Muscle of back (tissue), 3 donors: ENCODE measurements at regions not wholly inside any gene's neighbourhood (a gene's known extent, or its start where the extent isn't known, plus 50 kb on each side); places are given as distances from the start of the nearest gene placed in this dataset.

ENCODE experiments used
- DNase-seq, 3 donors: peaks; one replicate each; pipeline versions ENCODE4 v3.0.0 to v3.0.0-alpha.2; 2013

DNA sequence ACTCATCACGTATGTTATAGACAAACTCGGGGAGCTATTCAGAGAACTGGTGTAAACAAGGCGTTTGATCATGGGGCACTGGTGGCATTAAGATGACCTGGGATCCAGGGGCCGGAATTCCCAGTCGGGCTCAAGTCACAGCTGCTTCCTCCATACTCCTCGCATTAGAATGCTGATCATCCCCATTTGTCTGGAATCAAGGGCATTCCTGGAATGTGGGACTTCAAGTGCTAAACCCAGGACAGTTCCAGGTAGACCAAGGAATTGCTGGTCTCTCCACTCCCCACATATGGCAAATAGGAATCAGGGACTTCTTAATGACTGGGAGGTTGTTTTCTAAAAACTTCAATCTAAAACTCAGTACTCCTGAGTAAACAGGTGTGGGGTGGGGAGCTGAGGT, 355.7 kb upstream of the RAB6C start:
- no peak for DNase-seq

DNA sequence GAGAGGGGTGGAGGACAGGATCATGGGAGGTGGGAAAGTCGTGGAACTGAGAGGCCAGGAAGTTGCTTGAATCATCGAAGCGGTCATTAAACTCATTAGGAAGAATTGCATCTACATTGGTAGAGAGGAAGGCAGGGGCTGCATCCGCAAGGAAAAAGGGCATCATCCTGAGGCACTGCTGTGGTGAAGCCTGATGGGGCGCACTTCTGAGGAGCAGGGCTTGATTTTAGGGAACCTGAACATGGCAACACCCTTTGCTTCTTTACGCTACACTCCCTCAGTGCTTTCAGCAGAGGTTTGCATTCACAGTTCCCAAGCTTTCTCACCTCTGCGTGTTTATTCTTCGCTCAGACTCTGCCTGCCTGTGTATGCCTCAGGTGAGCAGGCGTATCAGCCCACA, 352.0 kb upstream of the RAB6C start:
- no peak for DNase-seq

DNA sequence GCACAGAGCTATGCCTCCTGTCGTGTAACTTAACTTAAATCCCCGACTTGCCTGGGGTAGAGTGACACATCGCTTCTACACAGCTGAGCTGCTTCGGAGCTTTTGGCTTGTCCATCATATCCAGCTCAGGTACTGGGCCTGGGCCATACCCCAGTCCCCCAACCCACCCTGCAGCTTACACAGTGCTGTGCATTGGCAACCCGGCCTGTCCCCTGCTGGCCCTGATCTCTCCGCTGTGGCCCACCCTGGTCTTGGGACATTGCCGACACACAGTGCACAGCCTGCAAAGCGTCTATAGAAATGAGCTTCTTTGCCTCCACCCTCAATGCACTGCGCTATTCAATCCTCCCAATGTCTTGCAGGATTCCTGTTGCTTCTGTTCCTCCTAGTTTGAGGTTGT, 342.8 kb upstream of the RAB6C start:
- no peak for DNase-seq

DNA sequence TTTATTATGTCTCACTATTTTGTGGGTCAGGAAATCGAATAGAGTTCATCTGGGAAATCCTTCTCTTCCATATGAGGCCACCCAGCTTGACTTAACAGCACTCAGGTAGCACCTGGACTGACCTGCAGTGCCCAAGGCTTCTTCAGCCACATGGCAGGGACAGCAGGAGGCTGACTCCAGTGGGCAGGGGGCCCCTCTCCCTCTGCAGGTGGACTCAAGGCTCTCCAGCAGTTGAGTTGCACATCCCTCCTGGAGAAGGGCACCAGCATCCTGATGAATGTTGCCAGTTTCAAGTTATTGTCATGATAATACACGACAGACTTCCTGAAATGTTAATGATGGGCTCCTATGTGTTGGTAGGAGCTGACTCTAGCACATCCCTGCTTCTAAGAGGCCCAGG, 338.1 kb upstream of the RAB6C start:
- DNase-seq: no peak

DNA sequence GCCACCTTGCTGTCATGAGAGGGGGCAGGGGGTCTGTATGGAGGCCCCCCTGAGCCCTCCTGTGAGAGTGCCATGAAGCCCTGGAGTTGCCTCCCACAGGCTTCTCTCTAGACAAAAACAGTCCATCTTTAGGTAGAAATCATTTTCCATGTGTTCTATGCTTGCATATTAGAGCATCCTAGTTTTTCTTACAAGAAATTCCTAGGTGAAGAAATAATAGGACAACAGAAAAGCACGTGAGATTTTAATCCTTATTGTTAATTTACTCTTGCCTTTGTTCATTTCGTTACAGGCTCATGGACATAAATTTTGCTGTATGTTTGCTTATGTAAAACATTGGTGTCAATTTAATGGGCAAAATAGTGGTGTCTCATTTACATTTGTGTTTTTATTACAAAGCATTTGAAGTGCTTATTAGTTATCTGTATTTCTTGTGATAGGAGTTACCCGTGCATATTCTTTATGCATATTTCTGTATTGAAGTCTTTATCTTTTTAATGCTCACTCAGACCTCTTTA, 336.9 kb upstream of the RAB6C start:
- DNase-seq: no peak

DNA sequence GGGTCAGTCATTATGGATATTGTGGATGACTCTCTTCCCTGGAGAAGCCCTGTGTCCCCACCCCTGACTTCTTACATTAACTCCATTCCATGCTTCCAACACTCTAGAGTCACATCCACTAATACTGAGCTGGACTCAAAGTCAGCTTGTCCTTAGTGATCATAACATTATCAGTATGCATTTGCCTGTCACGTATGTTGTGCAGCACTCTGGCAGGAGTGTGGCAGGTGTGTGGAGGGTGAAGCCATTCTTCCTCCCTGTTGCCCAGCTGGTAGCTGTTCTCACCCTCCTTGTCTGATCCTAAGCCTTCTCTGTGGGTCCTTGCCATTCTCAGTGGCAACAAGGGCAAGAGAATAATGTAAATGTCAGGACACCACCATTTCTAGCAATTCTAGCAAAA, 334.1 kb upstream of the RAB6C start:
- DNase-seq: no peak

DNA sequence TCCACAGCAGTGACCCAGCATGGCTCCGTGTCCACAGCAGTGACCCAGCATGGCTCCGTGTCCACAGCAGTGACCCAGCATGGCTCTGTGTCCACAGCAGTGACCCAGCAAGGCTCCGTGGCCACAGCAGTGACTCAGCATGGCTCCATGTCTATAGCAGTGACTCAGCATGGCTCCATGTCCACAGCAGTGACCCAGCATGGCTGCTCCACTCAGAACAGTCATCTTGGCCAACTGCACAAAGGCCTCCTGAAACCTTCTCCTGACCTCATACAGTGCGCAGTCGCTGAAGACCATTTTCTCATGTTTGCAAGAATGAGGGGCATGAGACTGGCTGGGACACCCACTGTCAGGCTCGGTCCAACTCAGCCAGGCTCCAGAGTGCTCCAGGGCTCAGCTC, 333.4 kb upstream of the RAB6C start:
- DNase-seq: no peak

DNA sequence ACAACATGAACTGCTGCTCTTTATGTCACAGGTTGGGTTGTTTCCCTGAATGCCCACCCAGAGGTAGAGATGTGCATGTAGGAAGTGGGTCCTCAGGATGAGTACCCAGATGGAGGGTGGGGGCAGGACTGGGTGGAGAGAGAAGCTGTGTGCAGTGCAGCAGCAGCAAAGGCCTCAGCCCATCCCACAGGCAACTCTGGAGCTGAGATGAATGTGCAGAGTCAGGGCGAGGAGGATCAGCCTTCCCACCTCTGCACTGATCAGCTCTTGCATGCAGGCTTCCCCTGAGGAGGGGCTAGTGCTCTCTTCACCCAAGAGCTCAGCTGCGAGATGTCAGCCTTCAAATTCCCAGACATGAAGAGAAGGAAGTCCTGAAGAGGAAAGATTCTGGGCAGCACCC, 326.2 kb upstream of the RAB6C start:
- no peak for DNase-seq

DNA sequence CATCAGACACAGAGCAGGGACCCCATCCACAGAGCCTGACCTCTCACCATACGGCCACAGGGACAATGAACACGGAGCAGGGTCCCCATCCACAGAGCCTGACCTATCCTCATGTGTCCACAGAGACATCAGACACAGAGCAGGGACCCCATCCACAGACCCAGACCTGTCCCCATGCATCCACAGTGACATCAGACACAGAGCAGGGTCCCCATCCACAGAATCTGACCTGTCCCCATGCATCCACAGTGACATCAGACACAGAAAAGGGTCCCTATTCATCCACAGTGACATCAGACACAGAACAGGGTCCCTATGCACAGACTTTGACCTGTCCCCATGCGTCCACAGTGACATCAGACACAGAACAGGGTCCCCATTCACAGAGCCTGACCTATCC, 325.1 kb upstream of the RAB6C start:
- DNase-seq: no peak

DNA sequence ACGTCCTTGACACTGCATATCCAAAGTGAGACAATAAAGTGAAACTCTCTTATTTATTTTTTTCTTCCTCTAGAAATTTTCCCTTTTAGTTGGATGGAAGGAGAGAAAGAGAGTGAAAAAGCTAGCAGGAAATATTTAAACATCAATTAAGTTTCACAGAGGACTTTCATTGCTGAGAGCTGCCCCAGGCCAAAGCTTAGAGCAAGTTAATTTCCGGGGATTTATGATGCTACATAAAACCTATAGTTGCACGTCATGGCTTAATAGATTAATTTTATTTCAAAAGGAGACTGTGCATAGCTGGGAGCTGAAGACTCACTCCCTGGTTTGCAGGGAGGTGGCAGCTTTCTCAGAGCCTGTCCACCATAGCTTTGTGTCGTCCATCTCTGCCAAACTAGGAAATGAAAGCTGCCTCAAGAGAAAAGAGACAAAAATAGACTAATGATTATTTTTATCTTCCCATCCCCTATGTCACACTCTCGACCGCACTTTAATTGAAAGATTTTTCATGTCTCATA, 323.3 kb upstream of the RAB6C start:
- DNase-seq: no peak

DNA sequence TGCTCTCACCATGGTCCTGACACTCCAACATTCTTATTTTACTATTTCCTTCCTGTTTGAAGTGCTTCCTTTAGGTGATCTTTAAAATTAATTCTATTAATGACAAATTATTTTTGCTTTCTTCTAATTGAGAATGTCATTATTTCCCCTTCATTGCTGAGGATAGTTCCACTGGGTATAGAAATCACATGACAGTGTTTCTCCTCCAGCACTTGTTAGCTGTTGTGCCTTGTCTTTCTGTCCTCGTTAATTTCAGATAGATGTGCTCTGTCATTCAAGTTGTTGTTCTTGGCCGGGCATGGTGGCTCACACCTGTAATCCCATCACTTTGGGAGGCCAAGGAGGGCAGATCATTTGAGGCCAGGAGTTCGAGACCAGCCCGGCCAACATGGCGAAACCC, 321.0 kb upstream of the RAB6C start:
- DNase-seq: no peak

DNA sequence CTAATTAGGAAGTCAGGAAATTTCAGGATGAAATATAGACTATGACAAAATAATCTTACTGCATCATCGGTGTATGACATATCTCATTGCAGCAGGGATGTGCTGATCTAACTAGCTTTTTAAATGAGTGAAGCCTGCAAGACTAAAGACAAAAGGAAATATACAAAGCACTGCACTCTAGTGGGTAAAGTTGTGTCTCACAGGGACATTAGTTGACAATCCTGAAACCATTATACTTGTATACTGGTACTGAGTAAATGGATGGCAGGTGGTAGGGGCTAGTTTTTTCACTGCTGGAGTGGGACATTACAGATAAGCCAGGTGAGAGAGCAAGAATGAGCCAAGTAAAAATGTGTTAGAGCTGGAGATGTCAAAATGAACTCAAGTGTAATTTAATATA, 317.5 kb upstream of the RAB6C start:
- no peak for DNase-seq

DNA sequence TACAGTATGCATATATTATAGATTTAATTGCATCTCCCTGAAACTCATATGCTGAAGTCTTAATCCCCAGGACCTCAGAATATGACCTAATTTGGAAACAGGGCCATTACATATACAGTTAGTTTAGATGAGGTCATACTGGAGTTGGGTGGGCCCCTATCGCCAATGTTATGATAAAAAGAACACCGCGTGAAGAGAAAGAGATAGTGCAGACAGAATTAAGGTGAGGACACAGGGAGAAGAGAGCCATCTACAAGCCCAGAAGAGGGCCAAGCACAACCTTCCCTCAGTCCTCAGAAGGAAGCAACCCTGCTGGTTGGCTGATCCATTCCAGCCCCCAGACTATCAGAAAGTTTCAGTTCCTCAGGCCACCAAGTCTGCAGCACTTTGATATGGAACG, 311.9 kb upstream of the RAB6C start:
- DNase-seq: no peak

DNA sequence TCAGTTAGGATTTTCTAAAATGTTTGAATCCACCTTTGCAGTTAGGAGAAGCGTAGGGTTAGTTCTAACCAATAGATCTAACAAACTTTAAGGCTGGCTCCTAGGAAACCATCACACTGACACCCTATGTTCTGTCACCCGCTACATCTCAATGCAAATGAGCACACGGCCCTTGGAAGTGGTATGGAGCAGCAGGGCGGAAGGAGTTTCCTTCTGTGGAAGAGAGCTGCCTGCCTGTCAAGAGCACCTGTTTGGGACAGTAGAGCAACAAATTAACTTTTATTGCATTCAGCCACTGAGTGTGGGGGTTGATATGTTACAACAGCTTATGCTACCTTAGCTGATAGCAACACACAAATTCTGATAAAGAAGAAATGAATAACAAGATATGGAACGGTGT, 306.9 kb upstream of the RAB6C start:
- DNase-seq: no peak

DNA sequence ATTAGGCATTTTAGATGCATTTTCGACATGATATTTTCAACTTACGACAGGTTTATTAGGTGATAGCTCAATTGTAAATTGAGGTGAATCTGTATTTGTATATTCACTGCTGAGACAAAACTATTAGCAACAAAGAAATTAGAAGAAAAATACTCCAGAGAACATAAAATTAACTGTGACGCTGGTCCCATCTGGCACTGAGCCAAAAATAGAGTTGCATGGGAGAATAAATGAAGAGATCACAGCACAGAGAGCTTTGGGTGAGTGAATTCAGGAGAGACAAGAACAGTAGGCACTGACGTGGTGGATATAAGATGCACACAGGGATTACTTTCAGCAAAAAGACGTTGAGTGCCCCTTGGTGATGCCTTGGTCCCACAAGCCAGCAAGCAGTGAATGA, 306.2 kb upstream of the RAB6C start:
- no peak for DNase-seq

DNA sequence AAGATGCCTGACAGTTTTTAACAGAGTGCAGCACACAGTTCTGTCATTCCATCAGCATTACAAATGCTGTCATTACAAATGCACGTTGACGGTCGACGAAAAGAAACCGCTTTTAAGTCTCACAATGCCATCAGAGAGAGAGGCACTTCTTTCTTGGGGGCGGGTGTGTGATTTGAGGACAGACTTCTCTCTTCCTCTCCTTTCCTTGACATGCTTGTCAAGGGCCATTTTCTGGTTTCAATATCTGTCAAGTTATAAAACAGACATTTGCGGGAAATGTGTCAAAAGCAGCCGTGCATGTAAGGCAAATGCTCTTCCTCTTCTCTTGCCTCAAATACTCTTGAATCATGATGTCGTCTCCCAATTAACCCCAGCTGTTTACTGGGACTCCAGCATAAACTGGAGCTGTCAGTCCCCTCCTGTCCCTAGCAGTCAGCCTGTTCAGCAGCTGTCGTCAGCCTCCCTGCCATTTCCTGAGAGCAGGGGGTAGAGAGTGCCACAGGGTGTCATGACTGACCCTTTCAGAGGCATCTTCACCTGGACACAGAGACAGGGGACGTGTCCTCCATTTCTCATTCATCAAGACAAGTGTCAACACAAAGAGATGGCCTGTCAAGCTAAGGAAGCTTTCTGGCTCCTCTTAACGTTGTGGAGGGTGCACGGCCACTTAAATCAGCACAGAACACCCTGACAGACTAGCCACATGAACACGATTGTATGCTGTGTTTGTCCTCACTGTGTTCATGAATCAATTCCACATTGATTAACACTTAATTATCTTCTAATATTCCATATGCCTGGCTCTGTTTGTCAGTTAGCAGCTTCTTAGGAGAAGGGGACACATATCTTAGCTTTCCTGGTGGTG, 305.4 kb upstream of the RAB6C start:
- DNase-seq: peak; percentile 6 to 28 (median 12)

DNA sequence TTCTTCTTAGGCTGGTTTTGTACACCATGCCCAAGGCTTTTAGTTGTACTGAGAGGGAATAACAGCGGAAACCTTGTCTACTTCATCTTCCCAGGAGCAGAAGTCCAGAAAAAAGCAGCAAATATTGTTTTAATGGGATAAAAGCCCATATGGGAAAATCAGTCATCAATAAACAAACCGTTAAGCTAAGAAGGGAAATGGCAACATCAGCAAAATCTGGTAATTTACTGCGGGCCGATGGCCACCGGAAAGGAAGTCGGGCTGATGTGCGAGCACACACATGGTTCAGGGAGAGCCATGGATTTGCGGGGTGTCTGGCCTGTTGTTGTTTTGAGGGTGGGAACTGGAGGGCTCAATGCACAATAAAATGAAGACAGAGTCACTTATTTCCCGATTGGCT, 300.7 kb upstream of the RAB6C start:
- DNase-seq: no peak

DNA sequence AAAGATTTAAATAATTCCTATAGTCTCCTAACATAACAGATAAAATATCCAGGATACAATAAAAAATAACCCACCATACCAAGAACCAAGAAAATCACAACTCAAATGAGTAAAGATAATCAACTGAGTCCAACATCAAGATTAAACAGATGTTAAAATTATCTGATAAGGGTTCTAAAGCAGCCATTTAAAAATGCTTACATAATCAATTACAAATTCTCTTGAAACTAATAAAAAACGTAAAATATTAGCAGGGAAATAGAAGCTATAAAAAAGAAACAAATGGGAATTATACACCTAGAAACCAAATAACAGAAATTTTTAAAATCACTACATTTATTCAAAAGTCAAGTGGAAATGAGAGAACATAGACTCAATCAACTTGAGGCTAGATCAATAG, 297.7 kb upstream of the RAB6C start:
- DNase-seq: no peak

DNA sequence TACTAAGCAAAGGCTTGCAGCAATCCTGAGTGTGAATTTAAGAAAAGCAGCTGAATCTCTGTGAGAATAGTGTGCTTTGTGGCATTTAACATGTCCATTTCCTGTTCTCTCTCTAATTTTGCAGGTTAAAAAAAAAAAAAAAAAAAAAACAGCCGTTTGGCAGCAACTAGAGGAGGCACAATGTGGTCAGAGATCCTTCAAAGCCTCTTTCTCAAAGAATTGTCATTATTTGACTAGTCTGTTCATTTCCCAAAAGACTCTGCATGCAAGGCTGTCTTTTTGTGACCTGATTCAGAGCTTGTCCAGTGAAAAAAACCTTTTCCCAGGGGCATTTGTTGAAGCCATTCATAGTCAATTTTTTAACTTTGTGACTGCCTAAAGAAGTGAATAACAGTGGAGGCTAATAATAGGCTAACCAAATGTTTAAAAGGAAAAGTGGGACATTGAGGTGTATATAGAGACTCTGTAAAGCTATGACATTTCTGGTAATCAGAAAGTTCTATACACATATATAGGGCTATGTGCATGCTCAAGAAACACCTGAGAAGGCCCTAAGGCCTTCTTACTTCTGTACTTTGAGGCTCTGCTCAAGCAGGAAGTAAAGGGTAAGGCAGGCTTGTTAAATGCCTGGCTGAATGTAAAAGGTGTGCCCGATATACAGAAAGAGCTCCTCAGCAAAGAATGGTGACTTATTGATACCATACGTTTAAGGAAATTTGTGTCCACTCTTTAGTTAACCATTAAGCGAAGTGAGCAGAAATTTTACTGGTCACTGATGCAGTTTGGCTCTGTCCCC, 289.6 kb upstream of the RAB6C start:
- no peak for DNase-seq

DNA sequence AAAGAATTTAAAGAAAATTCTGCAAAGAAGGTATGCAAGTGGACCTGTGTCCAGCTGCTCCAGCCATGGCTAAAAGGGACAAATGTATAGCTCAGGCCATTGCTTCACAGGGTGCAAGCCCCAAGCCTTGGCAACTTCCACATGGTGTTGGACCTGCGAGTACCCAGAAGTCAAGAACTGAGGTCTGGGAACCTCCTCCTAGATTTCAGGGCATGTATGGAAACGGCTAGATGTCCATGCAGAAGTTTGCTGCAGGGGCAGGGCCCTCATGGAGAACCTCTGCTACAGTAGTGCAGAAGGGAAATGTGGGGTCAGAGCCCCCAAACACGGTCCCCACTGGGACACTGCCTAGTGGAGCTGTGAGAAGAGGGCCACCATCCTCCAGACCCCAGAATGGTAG, 284.0 kb upstream of the RAB6C start:
- no peak for DNase-seq

DNA sequence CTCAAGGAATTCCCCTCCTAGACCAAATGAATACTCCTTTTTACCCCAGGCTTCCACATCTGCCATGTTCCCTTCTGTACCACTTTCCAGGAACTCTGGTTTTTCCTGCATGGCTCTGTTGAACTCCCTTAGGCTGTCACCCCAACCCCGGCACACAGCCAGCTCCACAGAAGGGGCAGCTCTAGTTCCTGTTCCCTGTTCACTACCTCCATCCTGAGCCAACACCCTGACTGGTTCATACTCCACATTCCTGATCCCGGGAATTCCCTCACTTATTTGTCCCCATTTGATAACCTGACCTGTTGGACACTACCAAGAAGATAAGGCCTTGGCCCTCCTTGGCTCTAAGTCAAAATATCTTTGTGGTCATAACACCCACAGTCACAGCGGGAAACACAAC, 280.9 kb upstream of the RAB6C start:
- DNase-seq: no peak

DNA sequence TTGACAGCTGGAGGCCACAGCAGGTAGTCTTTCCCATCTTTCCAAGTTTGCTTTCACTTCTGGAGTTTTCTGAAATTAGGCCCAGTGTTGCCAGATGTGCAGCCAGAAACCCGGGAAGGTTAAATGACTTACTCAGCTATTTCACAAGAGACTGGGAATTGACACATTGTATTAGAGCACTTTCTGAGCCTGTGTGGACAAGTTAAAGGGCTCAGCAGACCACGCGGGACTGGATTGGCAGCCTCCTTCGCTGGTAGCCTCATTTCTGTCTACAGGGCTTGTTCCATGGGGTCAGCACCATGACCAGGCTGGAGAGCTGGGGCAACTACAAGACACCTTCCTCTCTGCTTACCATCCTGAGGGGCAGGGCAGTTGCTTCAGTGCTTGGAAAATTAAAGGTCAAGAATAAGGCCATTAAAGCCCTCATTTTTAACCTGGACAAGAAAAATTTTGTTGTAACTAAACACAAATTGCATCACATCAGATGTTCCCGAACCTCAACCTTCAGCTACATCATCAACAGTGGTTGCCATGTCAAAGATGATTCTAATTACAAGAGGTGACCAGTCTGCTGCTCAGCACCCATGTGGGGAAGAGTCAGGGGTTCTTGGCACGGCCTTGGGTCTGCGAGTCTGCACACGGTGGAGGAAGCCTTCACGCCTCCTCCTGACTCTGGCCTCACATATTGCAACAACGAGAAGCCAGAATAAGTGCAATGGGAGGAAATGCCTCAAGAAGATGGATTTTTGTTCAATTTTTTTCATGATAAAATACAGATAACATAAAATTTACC, 279.5 kb upstream of the RAB6C start:
- DNase-seq: no peak
